ENCODE measurements at regions not wholly inside any gene's neighbourhood (a gene's known extent, or its start where the extent isn't known, plus 50 kb on each side); places are given as distances from the start of the nearest gene placed in this dataset.

DNA sequence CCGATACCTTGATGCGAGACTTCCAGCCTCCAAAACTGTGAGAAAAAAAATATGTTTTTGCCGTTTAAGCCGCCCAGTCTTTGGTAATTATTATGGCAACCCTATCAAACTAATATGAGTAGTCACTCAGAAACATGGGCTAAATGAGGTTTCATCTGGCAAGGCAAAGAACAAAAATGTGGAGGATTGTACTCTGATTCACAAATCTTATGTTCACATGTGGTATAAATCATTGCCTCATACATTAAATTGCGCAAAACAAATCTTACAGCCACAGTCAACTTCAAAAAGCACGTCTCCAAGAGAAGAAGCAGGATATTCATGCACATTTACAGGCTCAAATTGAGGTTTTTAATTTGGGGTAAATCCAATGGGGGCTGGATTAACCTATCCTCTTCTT lies 1435.4 kb upstream of the LRRTM1 start:
- Histone ChIP-seq H3K4me3 (ENCODE audit: low read length in 2 of 2) (no peak overlapping the region), H3K36me3 (ENCODE audit: control insufficient read depth in 2 of 2, insufficient read depth in 2 of 2, low read length in 2 of 2) (no peaks in the 10 kb centered on the region), H3K4me1 (ENCODE audit: control insufficient read depth, insufficient read depth, low read length) (no peaks in the 10 kb centered on the region), H3K9ac (ENCODE audit: low read length in 2 of 2) (no peak overlapping the region), H3K27me3 (ENCODE audit: control insufficient read depth in 1 of 2, insufficient read depth in 2 of 2, low read length in 2 of 2) (no peaks in the 10 kb centered on the region), H3K27ac (ENCODE audit: low read length) (no peak overlapping the region), H3K9me3 (ENCODE audit: control insufficient read depth in 2 of 2, low read length in 2 of 2) (peaks cover 0 to 2% of the 10 kb centered on the region in 2 donors)

DNA sequence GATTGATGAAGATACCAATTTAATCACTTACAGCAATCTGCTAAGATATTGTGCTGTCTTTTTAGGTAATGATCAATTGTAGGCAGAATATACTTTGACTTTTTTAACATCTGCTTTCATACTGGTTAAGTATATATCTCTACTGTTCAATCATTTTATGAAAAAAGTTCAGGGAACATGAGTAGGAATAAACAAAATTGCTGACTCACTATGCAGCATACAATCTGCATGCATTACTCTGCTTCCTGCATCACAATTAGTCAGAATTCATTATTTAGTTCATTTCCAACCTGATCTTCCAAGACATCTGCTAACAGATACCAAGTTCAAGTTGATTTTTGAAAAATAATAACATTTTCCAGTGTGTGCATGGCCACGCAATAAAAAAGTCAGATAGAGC lies 1430.4 kb upstream of the LRRTM1 start:
- Histone ChIP-seq H3K9me3 (ENCODE audit: control insufficient read depth in 2 of 2, low read length in 2 of 2) (no peaks in the 10 kb centered on the region), H3K9ac (ENCODE audit: low read length in 2 of 2) (no peak overlapping the region)

DNA sequence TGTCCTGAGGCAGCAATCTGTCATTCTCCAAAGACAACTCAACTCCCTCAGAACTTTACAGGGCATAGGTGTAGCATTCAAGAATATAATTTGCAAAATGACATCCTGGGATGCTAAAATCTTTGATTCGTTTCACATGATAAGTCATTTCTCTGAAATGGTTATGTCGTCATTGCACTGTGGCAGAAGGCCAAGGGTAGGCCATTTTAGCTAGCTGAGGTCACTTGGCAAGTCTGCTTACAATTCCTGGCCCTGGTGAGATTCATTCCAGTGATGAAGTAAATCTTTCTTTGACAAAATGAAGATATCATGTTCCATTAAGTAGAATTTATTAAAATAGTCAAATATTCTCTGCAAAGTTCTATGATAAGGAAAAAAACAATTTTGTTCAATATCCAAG lies 1410.3 kb upstream of the LRRTM1 start:
- Histone ChIP-seq H3K27ac (ENCODE audit: low read length) (no peak overlapping the region), H3K9ac (ENCODE audit: low read length in 2 of 2) (no peak overlapping the region), H3K4me1 (ENCODE audit: control insufficient read depth, insufficient read depth, low read length) (no peaks in the 10 kb centered on the region), H3K36me3 (ENCODE audit: control insufficient read depth in 2 of 2, insufficient read depth in 2 of 2, low read length in 2 of 2) (no peaks in the 10 kb centered on the region), H3K4me3 (ENCODE audit: low read length in 2 of 2) (no peak overlapping the region), H3K9me3 (ENCODE audit: control insufficient read depth in 2 of 2, low read length in 2 of 2) (no peaks in the 10 kb centered on the region), H3K27me3 (ENCODE audit: control insufficient read depth in 1 of 2, insufficient read depth in 2 of 2, low read length in 2 of 2) (no peaks in the 10 kb centered on the region)

More for the DNA sequence above, 1430.4 kb upstream of the LRRTM1 start:
- H3K4me1 ChIP-seq (ENCODE audit: control insufficient read depth, insufficient read depth, low read length) = no peaks in the 10 kb centered on the region
- no peak overlapping the region for H3K27ac ChIP-seq (ENCODE audit: low read length)
- H3K4me3 ChIP-seq (ENCODE audit: low read length in 2 of 2) = no peak overlapping the region
- no peaks in the 10 kb centered on the region for H3K27me3 ChIP-seq (ENCODE audit: control insufficient read depth in 1 of 2, insufficient read depth in 2 of 2, low read length in 2 of 2)
- no peaks in the 10 kb centered on the region for H3K36me3 ChIP-seq (ENCODE audit: control insufficient read depth in 2 of 2, insufficient read depth in 2 of 2, low read length in 2 of 2)

DNA sequence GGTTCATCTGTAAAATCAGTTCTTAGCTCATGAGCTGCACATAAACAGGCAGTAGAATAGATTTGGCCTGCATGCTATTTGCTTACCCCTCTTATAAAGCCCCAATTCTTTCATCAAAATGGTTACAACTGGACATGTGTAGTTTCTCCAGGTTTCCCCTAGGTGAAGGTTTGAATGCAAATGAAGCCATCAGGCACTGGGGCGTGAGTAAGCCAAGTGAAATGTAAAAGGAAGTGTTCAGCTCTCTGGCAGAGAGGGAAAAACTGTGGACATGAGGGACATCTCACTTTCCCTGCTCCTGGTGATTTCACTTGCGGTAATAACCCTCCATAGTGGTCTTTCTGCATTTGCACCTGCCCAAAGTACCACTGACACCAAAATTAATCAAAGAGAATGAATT lies 1402.3 kb upstream of the LRRTM1 start:
- Histone ChIP-seq H3K27me3 (ENCODE audit: control insufficient read depth in 1 of 2, insufficient read depth in 2 of 2, low read length in 2 of 2) (no peaks in the 10 kb centered on the region), H3K36me3 (ENCODE audit: control insufficient read depth in 2 of 2, insufficient read depth in 2 of 2, low read length in 2 of 2) (no peaks in the 10 kb centered on the region), H3K9ac (ENCODE audit: low read length in 2 of 2) (no peak overlapping the region), H3K27ac (ENCODE audit: low read length) (no peak overlapping the region), H3K9me3 (ENCODE audit: control insufficient read depth in 2 of 2, low read length in 2 of 2) (no peaks in the 10 kb centered on the region), H3K4me3 (ENCODE audit: low read length in 2 of 2) (no peak overlapping the region), H3K4me1 (ENCODE audit: control insufficient read depth, insufficient read depth, low read length) (no peaks in the 10 kb centered on the region)

DNA sequence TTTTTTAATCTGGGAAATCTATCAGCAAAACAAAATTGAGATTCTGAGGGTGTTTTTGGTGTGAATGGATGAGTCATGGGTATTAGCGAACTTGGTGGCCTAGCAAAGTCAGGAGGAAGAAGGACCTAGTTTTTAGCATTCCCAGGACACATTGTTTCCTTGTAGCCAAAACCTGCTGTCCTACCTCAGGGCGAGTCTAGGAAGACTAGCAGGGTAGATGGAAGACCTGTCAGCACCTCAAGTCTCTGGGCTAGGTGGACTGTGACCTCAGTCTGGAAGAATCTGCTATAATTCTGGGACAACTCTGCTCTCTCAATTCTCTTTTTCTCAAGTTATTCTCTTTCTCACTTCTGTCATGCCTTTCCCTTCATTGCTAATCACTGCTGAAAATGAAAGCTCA lies 1399.3 kb upstream of the LRRTM1 start:
- no peak overlapping the region for H3K9ac ChIP-seq (ENCODE audit: low read length in 2 of 2)

DNA sequence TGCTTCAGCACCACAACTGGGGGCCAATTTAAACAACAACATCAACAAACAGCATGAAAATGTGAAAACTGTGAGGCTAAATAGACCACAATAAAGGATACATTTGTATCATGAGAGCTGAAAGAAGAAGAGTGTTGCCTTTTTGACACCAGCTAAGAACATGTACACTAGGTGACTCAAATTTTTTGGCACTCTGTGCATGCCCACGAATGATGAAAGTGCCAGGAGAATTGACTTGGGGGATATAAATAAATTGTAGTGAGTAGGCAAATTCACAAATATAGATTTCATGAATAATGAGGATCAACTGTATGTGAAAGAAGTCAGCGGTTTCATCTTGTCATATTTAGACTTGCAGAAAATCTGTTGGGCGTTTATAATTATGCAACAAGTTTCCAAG lies 1388.0 kb upstream of the LRRTM1 start:
- Histone ChIP-seq H3K27me3 (ENCODE audit: control insufficient read depth in 1 of 2, insufficient read depth in 2 of 2, low read length in 2 of 2) (no peaks in the 10 kb centered on the region), H3K27ac (ENCODE audit: low read length) (no peak overlapping the region), H3K36me3 (ENCODE audit: control insufficient read depth in 2 of 2, insufficient read depth in 2 of 2, low read length in 2 of 2) (no peaks in the 10 kb centered on the region), H3K9me3 (ENCODE audit: control insufficient read depth in 2 of 2, low read length in 2 of 2) (no peaks in the 10 kb centered on the region), H3K9ac (ENCODE audit: low read length in 2 of 2) (no peak overlapping the region), H3K4me3 (ENCODE audit: low read length in 2 of 2) (no peak overlapping the region), H3K4me1 (ENCODE audit: control insufficient read depth, insufficient read depth, low read length) (no peaks in the 10 kb centered on the region)

More for the DNA sequence above, 1399.3 kb upstream of the LRRTM1 start:
- Histone ChIP-seq H3K9me3 (ENCODE audit: control insufficient read depth in 2 of 2, low read length in 2 of 2) (no peaks in the 10 kb centered on the region), H3K4me3 (ENCODE audit: low read length in 2 of 2) (no peak overlapping the region), H3K4me1 (ENCODE audit: control insufficient read depth, insufficient read depth, low read length) (no peaks in the 10 kb centered on the region), H3K36me3 (ENCODE audit: control insufficient read depth in 2 of 2, insufficient read depth in 2 of 2, low read length in 2 of 2) (no peaks in the 10 kb centered on the region), H3K27me3 (ENCODE audit: control insufficient read depth in 1 of 2, insufficient read depth in 2 of 2, low read length in 2 of 2) (no peaks in the 10 kb centered on the region), H3K27ac (ENCODE audit: low read length) (no peak overlapping the region)

DNA sequence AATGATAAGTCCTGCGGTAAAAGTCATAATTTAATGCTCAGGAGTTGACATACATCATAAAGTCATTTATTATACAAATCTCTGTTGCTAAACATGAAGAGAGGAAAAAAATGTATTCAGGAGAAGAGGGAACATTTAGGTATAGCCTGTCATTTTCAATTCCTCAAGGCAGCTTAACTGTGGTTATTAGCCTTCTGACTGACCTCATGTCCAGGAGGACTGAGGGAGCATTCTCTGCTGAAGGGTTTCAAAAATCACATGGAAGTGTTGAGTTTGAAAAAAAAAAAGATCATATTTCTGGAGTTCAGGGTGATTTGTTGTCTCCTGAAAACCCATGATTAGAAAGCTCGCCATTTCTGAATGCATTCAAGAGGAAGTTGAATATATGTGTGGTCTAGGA lies 1371.1 kb upstream of the LRRTM1 start:
- Histone ChIP-seq H3K36me3 (ENCODE audit: control insufficient read depth in 2 of 2, insufficient read depth in 2 of 2, low read length in 2 of 2) (no peaks in the 10 kb centered on the region), H3K9me3 (ENCODE audit: control insufficient read depth in 2 of 2, low read length in 2 of 2) (no peaks in the 10 kb centered on the region), H3K4me1 (ENCODE audit: control insufficient read depth, insufficient read depth, low read length) (no peaks in the 10 kb centered on the region), H3K4me3 (ENCODE audit: low read length in 2 of 2) (no peak overlapping the region), H3K9ac (ENCODE audit: low read length in 2 of 2) (no peak overlapping the region), H3K27me3 (ENCODE audit: control insufficient read depth in 1 of 2, insufficient read depth in 2 of 2, low read length in 2 of 2) (no peaks in the 10 kb centered on the region), H3K27ac (ENCODE audit: low read length) (no peak overlapping the region)

DNA sequence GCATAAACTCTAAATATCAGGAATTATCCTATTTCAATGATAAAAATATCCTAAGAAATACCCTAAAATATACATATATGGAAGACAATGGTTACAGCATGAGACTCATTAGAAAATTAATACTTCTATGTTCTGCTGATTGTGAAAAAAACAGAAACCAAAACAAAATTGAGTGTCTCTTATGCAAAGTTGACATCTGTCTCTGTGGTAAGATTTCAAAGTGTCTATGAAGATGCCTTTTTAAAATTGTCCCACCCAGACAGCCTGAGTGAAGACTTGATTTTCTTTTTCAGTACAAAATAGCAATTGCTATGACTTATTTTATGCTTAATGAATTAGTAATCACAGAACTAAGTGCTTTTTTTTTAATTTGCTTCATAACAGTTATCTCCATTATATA lies 1368.4 kb upstream of the LRRTM1 start:
- H3K9me3 ChIP-seq (ENCODE audit: control insufficient read depth in 2 of 2, low read length in 2 of 2) = no peaks in the 10 kb centered on the region
- no peaks in the 10 kb centered on the region for H3K4me1 ChIP-seq (ENCODE audit: control insufficient read depth, insufficient read depth, low read length)
- H3K9ac ChIP-seq (ENCODE audit: low read length in 2 of 2) = no peak overlapping the region
- no peaks in the 10 kb centered on the region for H3K36me3 ChIP-seq (ENCODE audit: control insufficient read depth in 2 of 2, insufficient read depth in 2 of 2, low read length in 2 of 2)
- H3K27me3 ChIP-seq (ENCODE audit: control insufficient read depth in 1 of 2, insufficient read depth in 2 of 2, low read length in 2 of 2) = no peaks in the 10 kb centered on the region
- no peak overlapping the region for H3K27ac ChIP-seq (ENCODE audit: low read length)
- no peak overlapping the region for H3K4me3 ChIP-seq (ENCODE audit: low read length in 2 of 2)

DNA sequence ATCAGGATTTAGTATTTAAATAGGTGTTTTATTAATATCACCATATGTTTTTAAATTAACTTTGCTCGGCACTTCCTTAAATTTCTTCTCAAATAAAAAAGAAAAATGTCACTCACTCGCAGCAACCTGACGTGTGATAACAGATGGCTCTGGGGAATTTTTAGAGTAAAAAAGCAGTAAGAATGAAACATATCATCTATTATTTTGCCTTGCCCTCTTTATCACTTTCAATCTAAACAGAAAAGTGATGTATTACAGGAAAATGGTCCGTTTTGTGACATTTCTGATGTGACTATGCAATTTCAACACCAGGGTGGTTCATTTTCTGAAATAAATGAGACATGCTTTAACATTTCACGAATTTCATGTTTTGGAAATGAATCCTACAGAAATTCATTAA lies 1368.0 kb upstream of the LRRTM1 start:
- no peaks in the 10 kb centered on the region for H3K4me1 ChIP-seq (ENCODE audit: control insufficient read depth, insufficient read depth, low read length)
- no peaks in the 10 kb centered on the region for H3K9me3 ChIP-seq (ENCODE audit: control insufficient read depth in 2 of 2, low read length in 2 of 2)
- H3K27me3 ChIP-seq (ENCODE audit: control insufficient read depth in 1 of 2, insufficient read depth in 2 of 2, low read length in 2 of 2) = no peaks in the 10 kb centered on the region
- no peak overlapping the region for H3K4me3 ChIP-seq (ENCODE audit: low read length in 2 of 2)
- H3K36me3 ChIP-seq (ENCODE audit: control insufficient read depth in 2 of 2, insufficient read depth in 2 of 2, low read length in 2 of 2) = no peaks in the 10 kb centered on the region
- no peak overlapping the region for H3K9ac ChIP-seq (ENCODE audit: low read length in 2 of 2)
- H3K27ac ChIP-seq (ENCODE audit: low read length) = no peak overlapping the region

DNA sequence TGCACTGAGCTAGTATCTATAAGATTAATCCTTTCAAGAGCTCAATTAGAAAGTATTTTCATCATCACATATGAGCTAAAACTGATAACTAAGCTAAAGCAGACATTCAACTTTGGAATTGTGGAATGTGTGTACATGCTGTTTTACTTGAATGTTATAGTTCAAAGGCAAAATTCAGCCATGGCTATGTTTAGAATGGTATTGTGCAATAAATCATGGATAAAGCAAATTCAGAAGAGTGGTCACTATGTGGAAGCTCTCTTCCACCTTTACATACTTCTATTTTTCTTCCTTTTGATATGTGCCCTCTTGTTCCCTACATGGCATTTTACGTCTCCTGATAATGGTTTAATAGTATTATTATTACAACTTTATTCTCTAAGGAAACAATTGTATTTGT lies 1366.3 kb upstream of the LRRTM1 start:
- Histone ChIP-seq H3K27me3 (ENCODE audit: control insufficient read depth in 1 of 2, insufficient read depth in 2 of 2, low read length in 2 of 2) (no peaks in the 10 kb centered on the region), H3K9ac (ENCODE audit: low read length in 2 of 2) (no peak overlapping the region), H3K36me3 (ENCODE audit: control insufficient read depth in 2 of 2, insufficient read depth in 2 of 2, low read length in 2 of 2) (no peaks in the 10 kb centered on the region), H3K9me3 (ENCODE audit: control insufficient read depth in 2 of 2, low read length in 2 of 2) (no peaks in the 10 kb centered on the region), H3K4me3 (ENCODE audit: low read length in 2 of 2) (no peak overlapping the region), H3K4me1 (ENCODE audit: control insufficient read depth, insufficient read depth, low read length) (no peaks in the 10 kb centered on the region), H3K27ac (ENCODE audit: low read length) (no peak overlapping the region)

DNA sequence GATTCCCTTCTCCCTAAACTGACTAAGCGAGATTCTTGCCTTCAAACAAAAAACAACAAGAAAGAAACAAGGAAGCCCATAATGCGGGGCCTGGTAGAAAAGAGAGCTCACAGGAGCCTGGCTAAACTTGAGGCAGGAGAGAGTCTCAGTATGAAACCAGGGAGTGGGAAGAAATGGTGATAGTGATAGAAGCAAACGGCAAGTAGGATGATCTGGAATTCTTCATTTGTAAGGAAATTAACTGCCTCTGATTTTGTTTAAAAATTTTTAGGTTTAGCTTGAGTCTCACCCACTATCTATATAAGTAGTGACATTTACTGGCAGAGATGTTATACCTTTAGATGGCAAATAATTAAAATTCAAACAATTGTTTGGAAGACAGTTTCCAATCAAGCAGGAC lies 1356.5 kb upstream of the LRRTM1 start:
- Histone ChIP-seq H3K27me3 (ENCODE audit: control insufficient read depth in 1 of 2, insufficient read depth in 2 of 2, low read length in 2 of 2) (no peaks in the 10 kb centered on the region), H3K9ac (ENCODE audit: low read length in 2 of 2) (no peak overlapping the region), H3K4me1 (ENCODE audit: control insufficient read depth, insufficient read depth, low read length) (no peaks in the 10 kb centered on the region), H3K36me3 (ENCODE audit: control insufficient read depth in 2 of 2, insufficient read depth in 2 of 2, low read length in 2 of 2) (no peaks in the 10 kb centered on the region), H3K9me3 (ENCODE audit: control insufficient read depth in 2 of 2, low read length in 2 of 2) (peaks cover 3 to 4% of the 10 kb centered on the region in 2 donors), H3K27ac (ENCODE audit: low read length) (no peak overlapping the region), H3K4me3 (ENCODE audit: low read length in 2 of 2) (no peak overlapping the region)

DNA sequence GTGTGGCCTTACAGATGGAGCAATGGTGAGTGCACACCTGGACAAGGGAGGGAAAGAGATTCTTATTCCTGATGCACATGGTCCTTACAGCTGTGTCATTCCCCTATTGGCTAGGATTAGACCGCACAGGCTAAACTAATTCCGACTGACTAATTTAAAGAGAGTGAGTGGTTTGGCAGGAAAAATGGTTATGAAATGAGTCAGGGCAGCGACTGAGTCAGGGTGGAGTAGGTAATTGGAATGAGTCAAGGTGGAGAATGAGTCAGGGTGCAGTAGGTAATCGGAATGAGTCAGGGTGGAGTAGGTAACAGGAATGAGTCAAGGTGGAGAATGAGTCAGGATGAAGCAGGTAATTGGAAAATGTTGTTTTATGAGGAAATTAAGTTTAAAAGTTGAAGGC lies 1353.7 kb upstream of the LRRTM1 start:
- H3K4me1 ChIP-seq (ENCODE audit: control insufficient read depth, insufficient read depth, low read length) = no peaks in the 10 kb centered on the region
- no peak overlapping the region for H3K27ac ChIP-seq (ENCODE audit: low read length)
- H3K36me3 ChIP-seq (ENCODE audit: control insufficient read depth in 2 of 2, insufficient read depth in 2 of 2, low read length in 2 of 2) = no peaks in the 10 kb centered on the region
- no peaks in the 10 kb centered on the region for H3K27me3 ChIP-seq (ENCODE audit: control insufficient read depth in 1 of 2, insufficient read depth in 2 of 2, low read length in 2 of 2)
- H3K9me3 ChIP-seq (ENCODE audit: control insufficient read depth in 2 of 2, low read length in 2 of 2) = peaks cover 3 to 4% of the 10 kb centered on the region in 2 donors
- H3K4me3 ChIP-seq (ENCODE audit: low read length in 2 of 2) = no peak overlapping the region
- no peak overlapping the region for H3K9ac ChIP-seq (ENCODE audit: low read length in 2 of 2)

Measured in stomach smooth muscle (tissue), 2 donors.